HFFc6 (cell line): ENCODE measurements at regions not wholly inside any gene's neighbourhood (a gene's known extent, or its start where the extent isn't known, plus 50 kb on each side); places are given as distances from the start of the nearest gene placed in this dataset.

Source experiments
- DNase-seq: peaks from one replicate; pipeline ENCODE4 v3.0.0-alpha.2; 2018
- H3K27ac Mint-ChIP-seq: 2 replicates; pipeline ENCODE4 v1.8.0; 2020; ENCODE audit warnings: mild to moderate bottlenecking, mixed read lengths
- H3K27me3 Mint-ChIP-seq: 2 replicates; pipeline ENCODE4 v1.8.0; 2021; ENCODE audit warnings: mild to moderate bottlenecking, moderate library complexity, mixed read lengths; ENCODE audit not compliant: insufficient read depth
- H3K36me3 Mint-ChIP-seq: 2 replicates; pipeline ENCODE4 v1.8.0; 2021; ENCODE audit warnings: low read depth, mixed read lengths
- H3K4me1 Mint-ChIP-seq: 2 replicates; pipeline ENCODE4 v1.8.0; 2020; ENCODE audit warnings: low read depth, mixed read lengths
- H3K4me3 Mint-ChIP-seq: 2 replicates; pipeline ENCODE4 v1.8.0; 2020; ENCODE audit warnings: mild to moderate bottlenecking, moderate library complexity, mixed read lengths
- H3K9me3 Mint-ChIP-seq: 2 replicates; pipeline ENCODE4 v1.8.0; 2020; ENCODE audit warnings: mild to moderate bottlenecking, mixed read lengths
- TF ChIP-seq, protein P1 (sequence below): fragments of 200-600 bp; sonication (generic); IDR thresholded peaks from 2 replicates; pipeline ENCODE4 v1.5.0; 2021; ENCODE audit warnings: antibody characterized with exemption, mild to moderate bottlenecking

DNA sequence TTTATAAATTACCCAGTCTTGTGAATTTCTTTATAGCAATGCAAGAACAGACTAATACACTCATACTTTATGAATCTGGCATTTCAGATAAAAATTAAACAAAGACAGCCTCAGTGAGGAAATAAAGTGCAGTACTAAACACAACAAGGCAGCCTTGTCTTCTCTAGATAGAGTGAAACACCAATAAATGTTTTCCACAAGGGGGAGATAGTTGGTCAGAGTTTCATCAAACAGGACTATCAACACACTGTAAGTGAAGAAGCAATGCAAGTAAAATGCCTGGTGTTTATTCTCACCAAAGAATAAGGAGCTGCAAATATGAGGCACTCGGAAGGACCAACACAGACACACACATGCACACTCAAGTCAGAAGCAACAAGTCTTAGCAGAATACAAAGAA, 62.8 kb downstream of the FAM9B start:
- no peaks in the 10 kb centered on the region for H3K36me3 Mint-ChIP-seq
- H3K4me3 Mint-ChIP-seq, result no peak overlapping the region
- H3K9me3 Mint-ChIP-seq, result no peaks in the 10 kb centered on the region
- H3K4me1 Mint-ChIP-seq, result peaks cover 12% of the 10 kb centered on the region
- peak; percentile 66 for DNase-seq
- no peak overlapping the region for H3K27ac Mint-ChIP-seq
- peaks cover 1% of the 10 kb centered on the region for H3K27me3 Mint-ChIP-seq
- TF ChIP-seq, protein P1, sequence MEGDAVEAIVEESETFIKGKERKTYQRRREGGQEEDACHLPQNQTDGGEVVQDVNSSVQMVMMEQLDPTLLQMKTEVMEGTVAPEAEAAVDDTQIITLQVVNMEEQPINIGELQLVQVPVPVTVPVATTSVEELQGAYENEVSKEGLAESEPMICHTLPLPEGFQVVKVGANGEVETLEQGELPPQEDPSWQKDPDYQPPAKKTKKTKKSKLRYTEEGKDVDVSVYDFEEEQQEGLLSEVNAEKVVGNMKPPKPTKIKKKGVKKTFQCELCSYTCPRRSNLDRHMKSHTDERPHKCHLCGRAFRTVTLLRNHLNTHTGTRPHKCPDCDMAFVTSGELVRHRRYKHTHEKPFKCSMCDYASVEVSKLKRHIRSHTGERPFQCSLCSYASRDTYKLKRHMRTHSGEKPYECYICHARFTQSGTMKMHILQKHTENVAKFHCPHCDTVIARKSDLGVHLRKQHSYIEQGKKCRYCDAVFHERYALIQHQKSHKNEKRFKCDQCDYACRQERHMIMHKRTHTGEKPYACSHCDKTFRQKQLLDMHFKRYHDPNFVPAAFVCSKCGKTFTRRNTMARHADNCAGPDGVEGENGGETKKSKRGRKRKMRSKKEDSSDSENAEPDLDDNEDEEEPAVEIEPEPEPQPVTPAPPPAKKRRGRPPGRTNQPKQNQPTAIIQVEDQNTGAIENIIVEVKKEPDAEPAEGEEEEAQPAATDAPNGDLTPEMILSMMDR, result peak; percentile 75

DNA sequence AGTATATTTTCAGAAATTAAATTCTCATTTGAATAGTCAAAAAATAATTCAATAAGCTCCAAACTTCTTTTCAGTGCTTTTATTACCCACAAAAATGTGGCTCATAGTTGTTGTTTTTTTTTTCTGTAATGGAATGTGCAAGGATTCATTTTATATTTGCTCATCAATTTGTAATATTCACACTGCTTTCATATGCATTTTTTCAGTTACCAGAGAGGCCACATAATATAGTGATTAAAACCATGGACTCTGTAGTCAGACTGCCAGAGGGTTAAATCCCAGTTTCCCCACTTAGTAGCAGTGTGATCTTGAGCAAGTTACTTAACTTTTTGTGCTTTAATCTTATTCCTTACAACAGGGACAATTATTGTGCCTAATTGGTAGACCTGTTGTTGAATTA, 64.5 kb downstream of the FAM9B start:
- Mint-ChIP-seq H3K9me3 (no peaks in the 10 kb centered on the region), H3K36me3 (no peaks in the 10 kb centered on the region), H3K27ac (no peak overlapping the region), H3K4me1 (peaks cover 12% of the 10 kb centered on the region), H3K27me3 (peaks cover 1% of the 10 kb centered on the region), H3K4me3 (no peak overlapping the region)
- TF ChIP-seq, protein P1, result no peak
- DNase-seq, result no peak

DNA sequence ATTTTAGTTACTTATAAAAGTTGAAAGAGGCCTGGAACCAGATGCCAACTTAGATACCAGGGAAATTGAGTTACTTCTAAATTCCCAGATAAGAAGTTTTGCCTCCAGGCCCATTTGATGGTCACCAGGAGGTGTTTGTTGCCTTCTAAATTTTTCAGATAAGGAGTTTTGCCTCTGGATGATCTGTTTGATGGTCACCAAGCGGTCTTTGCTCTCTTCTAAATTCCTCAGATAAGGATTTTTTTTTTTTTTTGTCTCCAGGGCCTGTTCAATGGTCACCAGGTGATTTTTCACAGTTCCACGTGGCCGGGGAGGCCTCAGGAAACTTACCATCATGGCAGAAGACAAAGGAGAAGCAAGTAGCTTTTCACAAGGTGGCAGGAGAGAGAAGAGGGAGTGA, 66.5 kb downstream of the FAM9B start:
- Mint-ChIP-seq H3K9me3 (no peaks in the 10 kb centered on the region), H3K27ac (no peak overlapping the region)
- TF ChIP-seq, protein P1, result no peak

DNA sequence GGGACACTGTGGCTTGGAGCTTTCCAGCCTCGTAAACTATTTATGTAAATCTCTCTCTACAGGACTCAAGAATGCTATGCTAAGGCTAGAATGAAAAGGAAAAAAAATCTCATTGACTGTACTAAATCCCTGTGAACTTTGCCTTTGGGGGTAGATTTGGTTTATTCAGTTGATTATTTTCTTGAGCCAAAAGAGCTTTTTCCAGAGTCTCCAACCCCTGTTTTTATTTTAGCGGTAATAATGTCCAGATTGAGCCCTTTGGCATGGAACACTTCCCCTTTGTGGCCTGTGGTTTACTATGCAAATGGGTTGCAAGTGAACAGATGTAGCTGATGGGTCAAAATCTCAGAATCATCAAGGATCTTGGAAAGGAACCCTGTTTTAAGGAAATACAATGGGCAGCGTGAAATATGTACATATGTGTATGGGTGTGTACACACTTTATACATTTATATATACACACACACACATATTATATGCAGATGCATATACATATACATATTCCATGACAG, 72.9 kb downstream of the FAM9B start:
- TF ChIP-seq, protein P1, result no peak

More for the DNA sequence above, 66.5 kb downstream of the FAM9B start:
- Mint-ChIP-seq H3K27me3 (peaks cover 3% of the 10 kb centered on the region), H3K4me3 (no peak overlapping the region), H3K36me3 (no peaks in the 10 kb centered on the region), H3K4me1 (peaks cover 12% of the 10 kb centered on the region)
- no peak for DNase-seq

DNA sequence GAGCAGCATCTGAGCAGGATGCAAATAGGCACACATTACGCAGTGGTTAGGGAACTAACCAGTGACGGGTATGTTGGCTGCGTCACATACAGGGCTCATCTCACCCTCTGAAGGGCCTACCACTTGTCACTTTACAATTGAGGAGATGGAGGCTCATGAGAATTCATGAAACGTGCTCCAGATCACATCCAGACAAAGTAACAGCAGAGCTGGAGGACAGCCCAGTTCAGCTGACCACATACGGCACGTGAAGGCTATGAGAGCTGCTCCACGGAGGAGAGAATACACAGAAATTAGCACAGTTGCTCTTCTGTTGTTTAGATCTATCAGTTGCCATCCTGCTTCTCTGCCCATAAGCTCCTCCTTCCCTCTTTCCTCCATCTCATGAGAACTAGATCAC, 78.4 kb downstream of the FAM9B start:
- TF ChIP-seq, protein P1, result no peak
- peak; percentile 9 for DNase-seq
- Mint-ChIP-seq H3K36me3 (no peaks in the 10 kb centered on the region), H3K27me3 (peaks cover 31% of the 10 kb centered on the region), H3K27ac (no peak overlapping the region), H3K9me3 (no peaks in the 10 kb centered on the region), H3K4me1 (no peaks in the 10 kb centered on the region; the same call in 1 of the 2 replicates), H3K4me3 (no peak overlapping the region)

More for the DNA sequence above, 72.9 kb downstream of the FAM9B start:
- no peaks in the 10 kb centered on the region for H3K36me3 Mint-ChIP-seq
- peaks cover 11% of the 10 kb centered on the region for H3K27me3 Mint-ChIP-seq
- H3K4me3 Mint-ChIP-seq, result no peak overlapping the region
- H3K9me3 Mint-ChIP-seq, result no peaks in the 10 kb centered on the region
- DNase-seq, result no peak
- no peaks in the 10 kb centered on the region for H3K4me1 Mint-ChIP-seq
- H3K27ac Mint-ChIP-seq, result no peak overlapping the region

DNA sequence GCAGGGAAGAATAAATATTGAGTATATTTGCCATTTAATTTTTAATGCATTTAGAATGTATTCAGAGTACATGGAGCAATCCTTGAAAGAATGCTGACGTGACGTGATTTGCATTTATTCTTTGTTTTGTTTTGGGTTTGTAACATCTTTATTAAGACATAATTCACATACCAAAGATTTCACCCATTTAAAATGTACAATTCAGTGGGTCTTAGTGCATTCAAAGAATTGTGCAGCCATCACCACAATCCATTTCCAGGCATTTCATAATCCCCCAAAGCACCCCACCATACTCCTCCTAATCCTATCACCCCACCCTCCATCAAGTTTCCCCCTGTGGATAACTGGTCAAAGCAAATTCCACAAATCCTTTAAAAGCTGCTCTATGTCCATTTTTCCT, 87.4 kb downstream of the FAM9B start:
- peaks cover 9% of the 10 kb centered on the region for H3K27me3 Mint-ChIP-seq
- no peak overlapping the region for H3K4me3 Mint-ChIP-seq
- H3K36me3 Mint-ChIP-seq, result no peaks in the 10 kb centered on the region
- no peaks in the 10 kb centered on the region for H3K9me3 Mint-ChIP-seq
- DNase-seq, result no peak
- no peak overlapping the region for H3K27ac Mint-ChIP-seq
- no peaks in the 10 kb centered on the region for H3K4me1 Mint-ChIP-seq
- TF ChIP-seq, protein P1, result no peak
